ENCODE measurements at regions not wholly inside any gene's neighbourhood (a gene's known extent, or its start where the extent isn't known, plus 50 kb on each side); places are given as distances from the start of the nearest gene placed in this dataset.

DNA sequence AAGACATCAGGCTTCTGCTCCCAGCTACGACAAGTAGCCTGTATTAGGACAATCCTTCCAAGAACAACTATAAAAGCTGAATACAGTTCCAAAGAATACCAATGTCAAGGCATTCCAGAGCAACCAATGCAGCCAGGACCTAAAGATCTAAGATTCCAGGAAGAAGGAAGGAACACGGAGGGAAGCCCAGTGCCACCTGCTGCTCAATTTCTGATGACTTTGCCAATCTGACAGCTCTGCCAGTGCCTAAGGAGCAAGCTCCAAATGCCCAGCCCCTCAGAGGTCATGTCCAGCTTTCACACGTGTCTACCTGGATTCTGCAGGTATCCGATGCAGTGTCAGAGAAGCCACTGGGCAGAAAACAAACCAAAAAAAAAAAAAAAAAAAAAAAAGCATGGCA is 164.4 kb downstream of the IRS2 start:
- no peak for TF ChIP-seq RAD21 (IDR thresholded peaks at IDR 0.05; ENCODE audit: low read length)
- no peak for TF ChIP-seq RFX5 (IDR thresholded peaks at IDR 0.05; ENCODE audit: low read depth, low read length)
- no peak for TF ChIP-seq CTCF (conservative IDR thresholded peaks at IDR 0.05; ENCODE audit: low read depth, low read length)

All from IMR-90 (cell line).